NCI-H2107 treated with DMSO at 0.1 percent for 48 hours (cell line): ENCODE measurements at regions not wholly inside any gene's neighbourhood (a gene's known extent, or its start where the extent isn't known, plus 50 kb on each side); places are given as distances from the start of the nearest gene placed in this dataset.

Source experiments
- DNase-seq: peaks from one replicate; lab custom pipeline; 2025; ENCODE audit not compliant: unreplicated experiment; lab: John Stamatoyannopoulos, UW

DNA sequence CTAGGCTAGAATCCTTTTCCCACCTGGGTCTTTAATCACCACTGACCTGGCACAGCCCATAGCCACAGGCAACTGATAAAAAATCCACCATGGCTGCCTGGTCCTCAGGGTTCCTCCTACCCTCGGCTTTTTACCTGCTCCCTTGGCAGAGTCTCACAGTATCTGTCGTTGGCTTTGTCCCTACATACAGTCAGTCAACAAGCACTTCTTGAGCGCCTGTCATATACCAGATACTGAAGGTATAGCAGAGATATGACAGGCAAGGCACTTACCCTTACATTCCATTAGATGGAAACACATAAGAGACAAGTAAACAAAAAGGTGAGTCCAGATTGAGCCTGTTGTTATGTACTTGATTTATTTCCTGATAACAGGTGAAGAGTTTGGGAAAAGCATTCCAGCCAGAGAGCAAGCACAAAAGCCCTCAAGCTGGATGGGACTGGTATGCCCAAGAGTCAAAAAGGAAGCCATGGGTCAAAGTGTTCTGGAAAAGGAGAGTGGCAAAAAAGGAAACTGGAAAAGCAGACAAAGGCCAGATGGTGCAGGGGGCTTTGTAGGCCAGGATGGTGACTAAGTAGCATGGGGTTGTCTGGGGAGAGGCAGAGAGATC, 247.0 kb downstream of the CHD9NB start:
- no peak for DNase-seq

DNA sequence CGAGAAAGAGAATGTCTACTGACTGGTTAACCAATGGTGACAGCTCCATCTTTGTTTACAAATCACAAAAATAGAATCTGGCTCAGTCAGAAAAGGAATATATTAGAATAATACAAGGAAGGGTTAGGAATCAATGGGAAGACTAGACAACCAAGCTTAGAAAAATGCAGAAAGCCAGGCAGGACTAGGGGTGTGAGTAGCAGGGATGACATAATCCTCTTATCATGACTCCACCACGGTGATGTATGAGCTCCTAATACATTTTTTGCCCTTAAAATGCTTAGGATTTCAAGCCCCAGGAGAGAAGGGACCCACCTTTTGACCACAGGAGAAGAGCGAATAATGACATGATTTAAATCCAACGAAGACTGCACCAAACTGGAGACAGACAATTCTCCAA, 252.3 kb downstream of the CHD9NB start:
- no peak for DNase-seq

DNA sequence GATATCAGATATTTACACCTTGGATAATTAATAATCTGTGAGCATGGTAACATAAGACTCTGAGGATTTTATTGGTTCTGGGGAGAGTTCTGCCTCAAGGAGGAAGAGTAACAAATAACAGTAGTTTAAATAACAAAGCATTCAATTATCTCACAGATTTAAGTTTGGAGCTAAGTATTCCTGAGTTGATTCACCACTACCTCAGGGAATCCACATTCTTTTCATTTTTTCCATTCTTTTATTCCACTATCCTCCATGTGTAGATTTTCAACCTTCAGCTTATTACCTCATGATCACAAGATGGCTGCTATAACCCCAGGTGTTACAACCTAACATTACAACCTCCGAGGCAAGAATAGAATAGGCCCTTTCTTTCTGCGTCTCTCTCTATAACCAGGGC, 252.2 kb upstream of the TOX3 start:
- DNase-seq: no peak

DNA sequence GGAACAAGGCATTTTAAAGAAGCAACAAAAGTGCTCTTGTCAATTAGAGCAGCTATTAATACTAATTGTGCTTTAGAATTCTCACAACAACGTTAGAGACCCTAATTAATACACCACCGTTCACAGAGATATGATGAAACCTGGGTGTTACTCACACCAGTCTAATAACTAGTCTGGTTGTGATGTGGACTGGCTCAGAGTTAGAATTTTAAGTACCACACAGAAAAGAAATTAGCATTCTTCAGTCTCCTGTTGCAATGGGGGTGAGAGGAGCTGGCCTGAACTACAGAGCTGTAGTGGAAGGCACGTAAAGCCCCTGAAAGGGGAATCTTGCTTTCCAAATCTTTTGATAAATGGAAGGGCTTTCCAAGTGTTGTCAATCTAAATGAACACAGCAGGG, 240.8 kb upstream of the TOX3 start:
- no peak for DNase-seq

DNA sequence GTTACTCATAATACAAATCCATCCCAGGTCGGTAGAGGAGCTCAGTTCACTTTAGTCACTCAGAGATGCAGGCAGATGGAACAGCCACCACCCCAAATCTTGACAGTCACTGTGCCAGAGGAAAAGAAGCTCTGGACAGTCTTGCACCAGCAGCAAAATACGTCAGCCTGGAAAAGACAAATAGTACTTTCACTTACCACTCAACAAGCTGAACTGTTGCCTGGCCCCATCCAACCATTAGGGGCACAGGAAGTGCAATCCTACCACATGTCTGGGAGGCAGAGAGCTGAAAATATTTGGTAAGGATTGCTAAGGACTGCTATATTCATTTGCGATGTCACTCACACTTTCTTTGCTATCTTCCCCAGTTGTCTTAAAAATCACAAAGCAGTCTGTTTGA, 239.1 kb upstream of the TOX3 start:
- DNase-seq: no peak

DNA sequence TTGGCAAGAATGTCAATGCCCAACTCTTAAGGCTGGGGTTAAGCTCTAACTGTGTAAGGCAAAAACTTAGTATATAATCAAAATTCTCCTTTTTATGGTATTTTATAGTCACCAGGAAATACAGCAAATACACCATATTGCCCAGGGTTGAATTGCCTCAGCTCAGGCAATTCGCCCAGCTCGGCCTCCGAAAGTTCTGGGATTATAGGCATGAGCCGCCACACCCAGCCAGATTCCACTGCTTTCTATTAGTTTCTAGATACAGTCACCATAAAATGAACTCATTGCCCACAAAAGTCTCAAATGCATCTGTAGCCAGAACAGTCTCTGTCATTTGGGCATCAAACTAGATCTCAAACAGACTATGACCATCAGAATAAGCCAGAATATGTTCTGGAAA, 238.7 kb upstream of the TOX3 start:
- DNase-seq: no peak

DNA sequence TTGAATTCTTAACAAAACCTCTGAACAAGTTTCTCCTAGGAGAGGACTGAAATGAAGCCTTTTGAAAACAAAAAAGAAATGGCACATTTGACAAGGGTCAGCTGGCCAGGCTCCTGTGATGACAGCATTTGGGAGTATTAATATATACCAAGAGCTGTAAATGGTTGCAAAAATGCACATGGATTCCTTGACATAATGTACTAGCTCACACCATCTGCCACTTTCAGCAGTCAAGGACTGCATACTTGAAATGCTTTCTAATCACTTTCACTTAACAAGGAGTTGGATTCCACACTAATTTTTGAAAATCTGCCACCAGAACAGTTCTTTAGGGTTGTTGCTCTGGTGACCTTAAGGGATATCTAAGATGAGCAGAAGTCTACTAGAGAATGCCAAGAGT, 236.7 kb upstream of the TOX3 start:
- DNase-seq: no peak

DNA sequence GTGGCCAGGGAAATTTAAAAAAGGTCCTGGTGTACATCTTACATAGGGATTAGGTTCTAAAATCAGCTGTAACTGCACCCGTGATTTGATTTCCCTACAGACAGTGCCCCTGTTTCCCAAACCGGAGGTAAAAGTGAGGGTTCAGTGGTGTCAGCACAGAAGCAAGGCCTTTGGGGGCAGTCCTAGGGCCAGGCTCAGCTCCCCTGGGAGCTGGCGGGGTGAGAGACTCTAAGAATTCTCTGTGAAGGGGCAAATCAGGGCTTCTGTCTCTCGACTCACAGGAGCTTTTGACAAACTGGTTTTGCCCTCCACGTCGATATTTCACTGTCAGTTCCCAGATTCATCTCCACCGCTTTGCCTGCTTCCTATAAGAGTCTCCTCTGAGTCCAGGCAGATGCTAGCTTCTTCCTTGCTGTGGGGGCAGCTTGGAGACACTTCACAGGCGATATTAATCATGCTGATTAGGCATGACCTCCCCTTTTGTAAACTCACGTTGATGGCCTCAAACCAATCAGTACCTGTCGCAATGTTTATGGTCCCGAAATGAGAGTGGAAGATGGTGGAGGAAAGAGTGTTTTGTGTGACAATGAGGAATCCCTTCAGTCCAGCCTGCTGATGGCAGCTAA, 234.2 kb upstream of the TOX3 start:
- DNase-seq: no peak

DNA sequence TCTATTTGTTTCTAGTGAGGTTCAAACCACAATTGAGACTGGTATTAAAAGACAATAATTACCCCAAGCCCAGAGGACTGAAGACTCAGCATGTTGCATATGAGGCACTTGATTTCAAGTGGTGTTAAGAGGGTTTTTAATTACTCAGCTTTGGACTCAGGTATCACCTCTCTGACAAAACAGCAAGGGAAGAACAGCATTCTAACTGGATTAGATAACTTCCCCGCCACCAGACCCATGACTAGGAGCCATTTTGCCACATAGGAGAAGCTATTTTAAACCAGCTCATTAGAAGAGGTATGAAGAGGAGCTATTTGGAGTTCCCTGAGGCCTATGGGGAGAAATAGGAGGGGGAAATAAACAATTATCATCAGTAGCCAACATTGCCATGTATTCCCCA, 226.1 kb upstream of the TOX3 start:
- peak; percentile 94 for DNase-seq

DNA sequence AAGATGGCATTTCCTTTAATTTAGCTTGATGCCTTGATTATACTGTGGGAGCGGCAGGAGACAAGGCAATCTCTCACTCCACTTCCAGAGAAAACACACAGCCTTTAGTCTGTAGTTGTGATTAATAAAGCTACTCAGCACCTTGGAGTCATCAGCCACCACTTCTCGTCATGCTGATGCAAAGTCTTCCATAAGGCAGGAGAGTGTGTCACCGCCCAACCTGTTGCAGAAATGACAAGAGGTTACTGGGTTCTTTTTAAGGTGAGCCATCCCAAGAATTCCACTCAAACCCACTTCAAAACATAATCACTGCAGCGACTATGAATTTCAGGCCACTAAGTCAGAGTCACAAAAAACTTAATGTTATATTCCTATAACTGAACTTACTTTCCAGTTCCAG, 223.9 kb upstream of the TOX3 start:
- DNase-seq: no peak

DNA sequence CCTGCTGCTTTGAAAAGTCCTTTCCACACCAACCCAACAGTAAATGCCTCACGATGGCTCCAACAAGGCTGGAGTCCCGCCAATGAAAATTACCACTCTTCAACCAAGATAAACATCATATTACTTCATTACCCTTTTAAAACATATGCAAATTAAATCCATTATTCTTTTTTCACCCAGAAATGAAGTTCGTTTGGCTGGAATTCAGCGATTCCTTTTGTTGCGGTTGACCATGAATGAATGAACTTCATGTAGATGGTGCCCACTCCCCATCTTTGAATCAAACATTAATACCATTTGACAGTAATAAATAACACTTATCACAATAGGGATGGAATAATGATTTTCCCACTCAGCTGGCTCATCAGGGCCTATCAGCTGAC, 211.5 kb upstream of the TOX3 start:
- no peak for DNase-seq

DNA sequence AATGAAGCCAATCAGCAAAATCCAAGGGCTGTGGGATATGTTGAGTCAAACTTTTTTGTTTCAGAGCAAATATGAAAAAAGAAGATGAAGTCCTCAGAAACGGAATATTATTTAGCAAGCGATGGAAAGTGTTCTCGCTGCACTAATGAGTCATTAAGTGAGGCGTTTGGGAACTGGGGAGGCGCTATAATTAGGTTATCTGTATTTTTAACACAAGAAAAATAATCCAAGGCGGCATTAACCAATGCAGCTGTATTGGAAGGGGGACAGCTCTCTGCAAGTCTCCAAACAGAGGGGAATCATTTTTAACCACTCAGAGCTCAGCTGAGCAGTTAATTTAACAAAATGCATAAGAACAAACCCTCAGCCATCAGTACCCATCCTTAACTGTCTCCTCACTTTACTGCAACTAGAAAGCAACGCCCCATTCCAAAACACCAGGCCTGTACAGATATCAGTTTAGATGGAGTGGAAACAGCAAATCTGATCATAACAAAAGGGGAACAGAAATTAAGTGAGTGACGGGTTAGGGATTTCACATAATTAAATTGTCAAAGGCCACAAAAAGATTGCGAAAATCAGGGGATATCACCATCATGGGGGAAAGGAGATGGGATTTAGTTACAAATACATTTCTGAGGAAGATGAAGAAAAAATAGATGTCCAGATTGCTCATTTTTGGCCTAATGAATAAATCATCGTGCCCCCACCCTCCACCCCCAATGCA, 211.0 kb upstream of the TOX3 start:
- no peak for DNase-seq

DNA sequence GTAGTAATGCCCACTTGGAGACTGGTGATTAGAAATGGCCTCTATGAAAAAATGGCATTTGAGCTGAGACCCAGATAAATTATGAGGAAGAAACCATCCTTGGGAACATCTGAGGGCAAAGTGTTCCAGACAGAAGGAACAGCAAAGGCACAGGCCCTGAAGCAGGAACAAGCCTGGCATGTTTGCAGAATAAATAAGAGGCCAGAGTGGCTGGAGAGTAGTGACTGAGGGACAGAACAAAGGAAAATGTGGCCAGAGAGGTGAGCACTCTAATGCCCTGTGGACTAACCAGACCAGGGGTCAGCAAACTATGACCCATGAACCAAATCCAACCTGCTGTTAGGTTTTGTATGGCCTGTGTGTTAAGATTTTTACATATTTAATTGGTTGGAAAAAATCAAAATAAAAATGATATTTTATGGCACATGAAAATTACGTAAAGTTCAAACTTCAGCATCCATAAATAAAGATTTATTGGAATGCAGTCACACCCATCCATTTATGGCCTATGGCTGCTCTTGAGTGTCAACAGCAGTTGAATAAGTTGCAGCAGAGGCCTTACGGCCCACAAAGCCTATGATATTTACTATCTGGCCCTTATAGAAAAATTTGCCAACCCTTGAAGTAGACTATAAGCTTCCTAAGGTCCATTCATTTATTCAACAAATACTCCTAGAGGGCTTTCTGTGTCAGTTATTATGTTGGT, 210.0 kb upstream of the TOX3 start:
- no peak for DNase-seq

DNA sequence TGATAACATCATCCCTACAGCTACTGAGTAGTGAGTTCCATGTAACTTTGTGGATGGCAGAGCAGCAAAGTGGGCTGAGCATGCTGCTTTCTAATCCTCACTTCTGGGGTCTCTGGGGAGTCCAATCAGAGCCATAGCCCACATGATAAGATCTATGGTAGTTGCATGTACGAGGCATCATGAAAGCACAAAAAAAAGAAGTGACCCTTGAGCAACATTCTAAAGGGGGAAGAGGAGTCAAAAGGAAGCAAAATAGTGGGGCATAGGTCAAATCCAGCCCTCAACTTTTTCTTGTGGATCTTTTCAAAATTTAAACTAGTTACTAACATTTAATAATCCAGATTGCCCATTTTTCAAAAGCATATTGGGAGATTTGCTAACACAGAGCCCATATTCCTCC, 208.5 kb upstream of the TOX3 start:
- DNase-seq: no peak

DNA sequence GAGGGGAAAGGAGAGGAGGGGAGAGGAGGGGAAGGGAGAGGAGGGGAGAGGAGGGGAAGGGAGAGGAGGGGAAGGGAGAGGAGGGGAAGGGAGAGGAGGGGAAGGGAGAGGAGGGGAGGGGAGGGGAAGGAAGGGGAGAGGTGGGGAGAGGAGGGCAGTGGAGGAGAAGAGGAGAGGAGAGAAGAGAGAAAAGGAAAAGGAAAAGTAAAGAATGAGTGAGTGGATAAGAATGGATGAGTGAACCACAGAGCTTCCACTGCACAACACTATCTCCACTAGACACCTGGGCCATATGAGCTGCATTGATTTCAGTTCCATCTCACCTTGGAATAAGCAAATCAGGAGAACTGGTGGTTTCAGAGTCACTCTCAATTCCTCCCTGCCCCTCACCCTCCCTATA, 204.1 kb upstream of the TOX3 start:
- DNase-seq: no peak

DNA sequence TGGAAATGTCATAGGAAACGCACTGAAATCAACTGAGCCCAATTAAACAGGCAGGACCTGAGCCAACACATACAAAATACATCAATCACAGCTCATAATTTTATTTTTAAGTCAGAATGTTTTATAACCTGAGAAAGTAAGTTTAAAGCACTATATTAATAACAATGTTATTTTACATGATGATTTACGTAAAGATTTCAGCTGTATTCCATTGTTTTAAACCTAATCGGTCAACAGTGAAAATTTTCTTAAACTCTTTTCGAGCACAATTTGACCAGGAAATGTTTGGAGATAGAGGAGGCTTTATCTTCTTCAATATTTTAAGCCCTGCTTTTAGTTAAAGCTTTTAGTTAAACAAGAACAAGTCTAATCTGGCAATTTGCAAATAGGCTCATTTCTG, 201.8 kb upstream of the TOX3 start:
- DNase-seq: no peak

DNA sequence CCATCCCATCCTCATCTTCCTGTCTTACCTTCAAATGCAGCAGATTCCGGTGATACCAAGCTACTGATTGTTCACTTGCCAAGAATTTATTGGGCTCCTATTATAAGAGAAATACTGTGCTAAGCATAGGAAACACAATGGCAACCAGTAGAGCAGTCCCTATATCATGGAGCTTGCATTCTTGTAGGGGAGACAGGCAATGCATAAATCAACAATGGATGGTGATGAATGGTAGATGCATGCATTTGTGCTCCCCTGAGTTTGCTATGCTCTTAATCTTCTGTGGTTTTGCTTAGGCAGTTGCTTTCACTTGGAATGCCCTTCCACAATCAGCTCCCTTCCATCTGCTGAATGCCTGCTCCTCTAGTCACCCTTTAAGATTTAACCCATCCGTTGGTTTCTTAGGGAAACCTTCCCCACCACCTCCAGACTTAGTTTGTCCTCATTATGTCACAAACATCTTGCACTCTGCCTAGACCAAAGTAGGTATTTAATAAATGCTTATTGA, 200.2 kb upstream of the TOX3 start:
- DNase-seq: no peak

DNA sequence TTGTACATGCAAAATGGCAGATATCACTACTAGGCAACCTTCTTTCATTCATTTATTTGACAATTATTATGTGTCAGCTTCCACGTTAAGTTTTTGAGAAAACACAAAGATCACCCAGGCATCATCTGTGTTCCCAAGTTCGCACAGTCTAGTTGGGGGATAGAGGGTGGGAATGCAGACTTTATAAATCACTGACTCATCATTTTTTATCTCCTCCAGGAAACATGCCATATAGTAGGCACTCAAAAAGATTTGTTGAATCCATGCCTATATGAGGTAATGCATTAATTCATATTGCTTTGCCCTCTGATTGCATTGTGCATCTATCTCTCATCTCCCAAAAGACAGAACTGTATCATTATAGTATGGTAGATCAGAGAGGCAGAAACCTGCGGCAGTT, 196.8 kb upstream of the TOX3 start:
- no peak for DNase-seq

DNA sequence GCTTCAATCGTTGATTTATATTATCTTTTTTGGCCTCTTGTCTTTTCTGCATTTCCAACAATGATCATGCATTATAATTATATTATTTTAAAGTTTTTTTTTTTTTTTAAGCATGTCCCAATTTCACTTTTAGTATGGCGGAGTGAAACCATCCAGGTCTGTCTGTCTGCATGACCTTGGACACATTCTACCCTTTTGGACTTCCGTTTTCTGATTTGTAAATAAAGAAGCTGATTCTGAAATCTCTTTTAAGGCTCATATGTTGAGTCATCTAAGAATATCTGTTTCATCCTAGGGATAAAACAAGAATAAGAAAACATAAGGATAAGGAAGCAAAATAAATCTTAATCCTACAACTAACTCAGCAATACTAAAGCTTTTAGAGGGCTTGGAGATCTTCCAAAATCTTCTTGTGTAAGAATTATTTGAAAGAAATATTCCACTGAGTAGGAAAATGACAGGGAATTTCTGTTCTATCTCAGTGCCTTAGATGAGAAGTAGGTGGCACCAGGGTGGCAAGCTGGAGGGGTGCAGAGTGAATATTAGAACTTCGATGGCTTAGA, 195.7 kb upstream of the TOX3 start:
- no peak for DNase-seq

DNA sequence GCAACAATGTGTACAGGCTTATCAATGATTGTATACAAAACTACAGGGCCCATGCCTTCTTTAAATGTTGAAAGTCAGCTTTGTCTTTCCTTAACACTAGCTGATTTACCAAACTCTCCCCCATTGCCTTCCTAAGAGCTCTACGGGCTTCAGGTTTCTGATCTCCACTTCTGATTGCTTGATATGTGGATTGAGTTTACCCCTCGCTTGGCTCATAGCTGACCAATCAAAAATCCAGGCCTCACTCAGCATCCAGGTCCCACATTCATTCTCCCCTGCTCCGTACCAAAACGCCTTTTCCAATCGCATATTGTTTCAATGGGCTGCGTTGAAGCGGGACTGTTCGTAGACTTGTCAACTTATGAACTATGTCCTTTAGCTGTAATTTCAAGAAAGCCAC, 195.1 kb upstream of the TOX3 start:
- no peak for DNase-seq

DNA sequence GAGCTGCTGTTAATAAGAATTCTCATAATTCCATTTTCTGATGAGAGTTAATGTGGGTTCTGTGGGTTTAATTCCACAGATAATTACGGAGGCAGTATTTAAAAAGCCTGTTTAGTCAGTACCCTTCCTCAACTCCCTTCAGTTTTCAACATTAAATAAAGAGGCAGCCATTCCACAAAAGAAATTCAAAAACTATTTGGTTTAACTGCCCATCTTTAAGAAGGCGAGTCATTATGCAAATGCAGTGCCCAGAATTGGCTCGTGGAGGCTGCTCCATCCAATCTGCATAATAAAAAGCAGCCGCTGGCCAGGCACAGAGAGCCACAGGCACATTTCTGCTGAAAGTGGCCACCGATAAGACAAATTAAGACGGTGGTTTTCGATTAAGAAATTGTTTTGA, 194.4 kb upstream of the TOX3 start:
- no peak for DNase-seq

DNA sequence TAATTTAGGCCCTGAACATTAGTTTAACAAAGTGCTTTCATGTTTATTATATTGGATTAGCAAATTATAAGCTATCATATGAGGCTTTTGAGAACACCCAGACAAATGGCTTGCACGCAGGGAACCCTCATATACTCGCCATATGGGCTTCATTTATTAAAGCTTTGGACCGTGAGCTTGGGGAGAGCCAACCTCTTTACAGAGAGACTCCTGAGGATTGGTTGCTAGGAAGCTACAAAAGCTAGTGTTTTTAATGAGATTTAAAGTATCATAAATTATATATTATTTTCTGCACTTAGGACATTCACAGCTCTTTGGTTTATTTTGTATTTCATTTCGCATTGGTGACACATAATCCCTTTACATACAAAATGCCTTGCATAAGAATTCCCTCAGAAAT, 193.8 kb upstream of the TOX3 start:
- no peak for DNase-seq
